Endothelial cell of umbilical vein (primary cell): ENCODE measurements at regions not wholly inside any gene's neighbourhood (a gene's known extent, or its start where the extent isn't known, plus 50 kb on each side); places are given as distances from the start of the nearest gene placed in this dataset.

Experiments
- CTCF ChIP-seq, 2 donors: IDR thresholded peaks; 1 replicate in 1 of 2; 2 replicates in 1 of 2; pipeline ENCODE4 v1.5.1; 2011; ENCODE audit warnings: low read length in 2 of 2, mild to moderate bottlenecking in 2 of 2, moderate library complexity in 2 of 2, control low read depth in 1 of 2, inconsistent platforms in 1 of 2, low read depth in 1 of 2; ENCODE audit not compliant: insufficient read depth in 1 of 2; ENCODE audit errors: extremely low read depth in 1 of 2
- EZH2 ChIP-seq: IDR thresholded peaks from 2 replicates; pipeline ENCODE4 v1.6.1; 2012; ENCODE audit warnings: borderline replicate concordance, low read depth, mild to moderate bottlenecking, moderate library complexity, low read length, inconsistent platforms; ENCODE audit not compliant: severe bottlenecking
- GATA2 ChIP-seq: IDR thresholded peaks from 2 replicates; pipeline ENCODE4 v1.7.0; 2011; ENCODE audit warnings: low read depth, mild to moderate bottlenecking, moderate library complexity, mixed read lengths, low read length; ENCODE audit not compliant: insufficient read length, insufficient read depth
- JUN ChIP-seq: IDR thresholded peaks from 2 replicates; pipeline ENCODE4 v1.6.1; 2011; ENCODE audit warnings: borderline replicate concordance, low read depth; ENCODE audit not compliant: insufficient read length, insufficient read depth
- MAX ChIP-seq: IDR thresholded peaks from 2 replicates; pipeline ENCODE4 v1.6.1; 2011; ENCODE audit not compliant: insufficient read depth, insufficient read length
- MYC ChIP-seq: IDR thresholded peaks from one replicate; pipeline ENCODE4 v1.6.1; 2011; ENCODE audit warnings: mild to moderate bottlenecking, low read depth, low read length
- POLR2A ChIP-seq: IDR thresholded peaks from 2 replicates; pipeline ENCODE4 v1.6.1; 2012; ENCODE audit warnings: low read depth, mild to moderate bottlenecking, control low read depth, low read length
- POLR2AphosphoS5 ChIP-seq: IDR thresholded peaks from 2 replicates; pipeline ENCODE4 v1.6.1; 2012; ENCODE audit warnings: low read depth, mild to moderate bottlenecking, control low read depth, low read length, moderate library complexity; ENCODE audit not compliant: insufficient read depth

GRCh38 chr2:59853032-59853431 lies 700.4 kb downstream of the BCL11A start:
- no peak for TF ChIP-seq CTCF (IDR thresholded peaks at IDR 0.05; ENCODE audit: extremely low read depth in 1 of 2, insufficient read depth in 1 of 2, low read depth in 1 of 2, low read length in 2 of 2)
- TF ChIP-seq POLR2AphosphoS5: no peak
- TF ChIP-seq MAX: no peak
- TF ChIP-seq EZH2: no peak
- TF ChIP-seq POLR2A: no peak
- no peak for TF ChIP-seq JUN
- no peak for TF ChIP-seq GATA2
- no peak for TF ChIP-seq MYC
